Stimulated activated CD8-positive, alpha-beta memory T cell treated with anti-CD3 and anti-CD28 coated beads, Interleukin-12 subunit alpha, Interleukin-12 subunit beta, amount 100 ng/mL, for 4 hours (primary cell): ENCODE measurements at regions not wholly inside any gene's neighbourhood (a gene's known extent, or its start where the extent isn't known, plus 50 kb on each side); places are given as distances from the start of the nearest gene placed in this dataset.
"Not testable (repeated sequence)": the region's sequence is repeated elsewhere in the genome, so short reads cannot be mapped to it uniquely, and the experiment has no call there.

ENCODE experiments used
- DNase-seq: peaks from one replicate; pipeline ENCODE4 v3.0.0-alpha.2; 2020; ENCODE audit warnings: low read depth

DNA sequence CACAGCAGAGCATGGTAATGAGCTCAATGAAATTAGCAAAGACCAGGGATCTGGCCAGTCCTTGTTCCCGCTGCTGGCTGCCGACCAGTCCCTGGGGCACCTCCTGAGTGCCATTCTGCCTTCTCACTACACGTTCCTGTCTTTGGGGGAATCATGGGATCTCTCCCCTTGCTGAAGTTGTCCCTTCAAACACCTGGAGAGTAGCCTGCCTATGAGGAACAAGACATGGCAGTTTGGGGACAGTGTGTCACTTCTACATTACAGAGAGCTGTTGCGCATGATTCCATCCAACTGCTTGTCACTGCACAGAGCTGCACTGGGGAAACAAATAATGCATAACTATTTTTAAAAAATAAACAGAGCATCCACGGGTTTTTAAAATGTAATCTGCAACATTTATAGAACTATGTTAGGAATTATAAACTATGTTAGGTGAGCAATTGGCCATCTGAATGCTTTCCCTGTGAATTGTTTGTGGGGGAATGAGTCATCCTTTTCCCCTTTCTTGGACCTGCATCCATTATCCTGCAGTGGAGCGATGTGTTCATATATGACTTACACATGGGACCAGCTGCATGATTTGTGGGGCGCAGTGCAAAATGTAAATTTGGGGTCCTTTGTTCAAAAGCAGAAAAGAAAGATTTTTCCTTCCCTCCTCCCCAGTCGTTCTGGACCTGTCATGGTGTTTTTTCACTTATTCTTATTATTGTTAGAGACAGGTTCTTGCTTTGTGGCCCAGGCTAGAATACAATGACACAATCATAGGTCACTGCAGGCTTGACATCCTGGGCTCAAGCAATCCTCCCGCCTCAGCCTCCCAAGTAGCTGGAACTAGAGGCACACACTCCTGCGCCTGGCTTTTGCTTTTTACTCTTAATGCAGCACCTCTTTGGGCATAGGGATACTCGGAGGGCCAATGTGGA is 115.0 kb upstream of the TBL1X start:
- DNase-seq = no peak

DNA sequence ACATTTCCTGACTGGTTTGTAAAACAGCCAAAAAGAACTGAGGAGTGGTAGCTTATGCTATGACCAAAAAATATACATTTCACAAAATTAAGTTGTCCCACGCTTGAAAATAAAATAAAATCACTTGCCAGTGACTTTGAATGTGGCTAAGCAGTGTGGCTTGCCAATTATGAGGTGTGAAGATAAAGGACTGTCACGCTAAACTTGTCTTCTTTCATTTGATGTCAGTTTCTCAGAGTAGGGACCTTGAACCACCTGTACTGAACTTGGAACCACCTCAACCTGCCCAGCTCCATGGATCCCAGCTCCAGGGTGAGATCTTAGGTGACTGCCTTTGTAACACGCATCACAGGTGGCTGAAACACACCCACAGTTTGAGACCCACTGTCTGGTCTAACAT is 113.7 kb upstream of the TBL1X start:
- no peak for DNase-seq

DNA sequence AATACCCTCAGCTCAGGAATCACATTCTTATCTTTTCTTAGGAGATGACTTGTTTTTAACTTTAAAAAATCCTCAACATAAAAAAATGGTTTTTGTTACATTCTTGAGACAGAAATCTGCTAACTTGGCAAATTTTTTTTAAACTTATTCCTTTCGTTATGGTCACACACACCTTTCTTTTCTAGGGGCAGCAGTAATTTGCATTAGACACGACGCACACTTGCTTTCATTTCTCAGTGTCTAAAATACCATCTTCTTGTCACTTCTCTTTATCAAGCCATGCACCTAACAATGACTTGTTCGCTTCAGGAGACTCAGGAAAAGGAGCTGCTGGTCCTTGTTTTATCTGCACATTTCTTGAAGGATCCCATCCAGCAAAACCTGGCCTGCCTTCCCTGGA is 112.6 kb upstream of the TBL1X start:
- no peak for DNase-seq

DNA sequence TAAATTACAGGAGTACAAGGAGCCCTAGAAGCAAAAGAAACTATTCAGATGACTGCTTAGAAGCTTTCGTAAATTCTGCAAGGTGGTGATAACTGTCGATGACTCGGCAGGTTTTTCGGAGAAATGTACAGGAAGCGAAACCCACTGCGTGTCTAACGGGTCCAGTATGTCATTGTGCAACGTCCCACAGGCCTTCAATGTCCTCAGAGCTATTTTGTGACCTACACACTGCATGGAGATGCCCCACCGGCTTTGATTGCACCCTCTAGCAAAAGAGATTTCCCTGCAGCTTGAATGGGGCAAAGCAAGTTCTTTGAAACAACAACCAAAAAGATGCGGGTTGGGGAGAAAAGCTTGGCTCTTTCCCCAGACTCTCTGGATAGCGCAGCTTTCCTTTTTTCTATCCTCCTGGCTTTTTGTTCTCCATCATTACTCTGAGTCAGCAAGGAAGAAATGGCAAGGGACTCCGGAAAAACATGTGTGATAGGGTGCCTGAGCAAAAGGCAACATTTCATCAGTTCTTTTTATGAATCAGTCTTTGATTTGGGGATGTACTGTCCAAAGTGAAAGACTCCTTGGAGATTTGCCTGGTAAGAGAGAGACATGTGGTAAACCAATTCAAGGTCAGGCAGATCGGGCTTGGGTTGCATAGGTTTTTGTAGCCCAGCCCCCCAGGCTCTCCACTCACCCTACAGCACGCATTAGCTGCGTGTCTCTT is 112.0 kb upstream of the TBL1X start:
- no peak for DNase-seq

DNA sequence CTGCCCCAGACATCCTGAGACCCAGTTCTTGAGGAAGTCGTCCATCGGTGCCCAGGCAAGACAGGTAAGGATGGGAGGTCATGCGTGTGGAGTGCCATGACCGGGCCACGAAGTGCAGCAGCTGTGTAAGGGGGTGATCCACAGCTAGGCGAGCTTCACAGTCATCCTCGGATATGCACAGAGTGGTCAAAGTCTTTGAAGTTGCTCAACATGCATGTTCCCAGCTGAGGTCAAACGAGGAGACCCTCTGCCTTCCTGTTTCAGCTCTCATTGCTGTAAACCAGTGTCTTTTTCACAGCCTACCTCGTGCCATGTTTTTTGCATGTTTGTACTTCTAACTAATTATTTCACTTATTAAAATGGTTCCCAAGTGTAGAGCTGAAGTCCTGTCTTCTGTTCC is 109.9 kb upstream of the TBL1X start:
- no peak for DNase-seq

DNA sequence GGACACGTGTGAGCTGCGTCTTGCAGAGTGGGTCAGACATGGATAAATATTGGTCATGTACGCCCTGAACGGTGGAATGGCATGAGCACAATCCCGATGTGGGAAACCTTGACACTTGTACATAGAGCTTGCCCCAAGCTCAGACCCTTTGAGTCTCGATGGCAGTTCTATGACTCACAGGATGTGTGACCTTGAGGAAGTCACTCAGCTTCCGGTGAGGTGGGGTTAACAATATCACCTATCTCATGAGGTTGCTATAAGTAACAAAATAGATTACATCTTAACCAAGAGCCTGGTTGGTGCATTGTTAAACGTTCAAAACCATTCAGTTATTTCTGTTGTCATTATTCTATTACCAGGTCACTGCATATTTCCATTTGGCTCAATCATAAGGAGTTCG is 109.1 kb upstream of the TBL1X start:
- DNase-seq = no peak

DNA sequence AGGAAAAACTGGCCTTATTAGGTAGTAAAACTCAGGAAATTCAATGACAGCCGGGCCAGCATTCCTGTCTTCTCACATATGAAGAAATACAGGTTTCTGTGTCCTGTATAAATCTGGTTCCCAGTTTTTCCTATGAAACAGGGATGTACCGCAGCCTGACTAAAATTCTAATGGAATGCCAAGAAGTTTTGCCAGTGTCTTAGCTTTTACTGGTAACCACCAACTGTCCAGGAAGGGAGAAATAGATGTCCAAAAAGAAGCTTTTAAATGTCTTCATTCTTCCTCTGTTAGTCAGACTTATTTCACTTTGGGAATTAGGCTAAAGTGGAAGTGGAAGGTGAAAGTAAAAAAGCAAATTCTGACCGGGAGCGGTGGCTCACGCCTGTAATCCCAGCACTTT is 108.0 kb upstream of the TBL1X start:
- DNase-seq = no peak

DNA sequence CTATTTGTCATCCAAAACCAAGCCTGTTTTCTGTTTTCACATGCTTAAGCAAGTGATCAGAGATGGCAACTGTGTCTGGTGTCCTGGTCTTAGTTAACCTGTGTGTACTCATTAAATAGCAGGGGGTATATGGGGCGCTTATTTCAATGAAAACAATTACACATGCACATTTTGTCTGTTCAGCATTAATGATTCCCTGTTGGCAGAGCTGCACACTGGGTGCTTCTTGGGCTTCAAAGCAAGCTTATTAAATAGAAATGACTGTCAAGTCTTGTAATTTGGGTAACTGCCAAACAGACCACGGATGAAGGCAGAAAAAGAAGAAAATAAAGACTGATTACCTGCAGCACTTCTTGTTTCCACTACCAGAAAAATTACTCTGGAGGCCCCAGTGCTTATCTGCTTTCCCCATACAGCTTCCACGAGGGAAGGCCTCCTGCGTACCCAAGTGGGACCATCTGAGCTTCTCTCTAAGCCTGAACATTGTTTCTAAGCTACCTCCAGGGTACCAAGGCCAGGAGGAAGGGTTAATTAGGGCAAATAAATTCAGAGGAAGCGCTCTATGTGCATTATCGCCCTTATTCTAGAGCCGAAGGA is 107.2 kb upstream of the TBL1X start:
- DNase-seq = no peak

DNA sequence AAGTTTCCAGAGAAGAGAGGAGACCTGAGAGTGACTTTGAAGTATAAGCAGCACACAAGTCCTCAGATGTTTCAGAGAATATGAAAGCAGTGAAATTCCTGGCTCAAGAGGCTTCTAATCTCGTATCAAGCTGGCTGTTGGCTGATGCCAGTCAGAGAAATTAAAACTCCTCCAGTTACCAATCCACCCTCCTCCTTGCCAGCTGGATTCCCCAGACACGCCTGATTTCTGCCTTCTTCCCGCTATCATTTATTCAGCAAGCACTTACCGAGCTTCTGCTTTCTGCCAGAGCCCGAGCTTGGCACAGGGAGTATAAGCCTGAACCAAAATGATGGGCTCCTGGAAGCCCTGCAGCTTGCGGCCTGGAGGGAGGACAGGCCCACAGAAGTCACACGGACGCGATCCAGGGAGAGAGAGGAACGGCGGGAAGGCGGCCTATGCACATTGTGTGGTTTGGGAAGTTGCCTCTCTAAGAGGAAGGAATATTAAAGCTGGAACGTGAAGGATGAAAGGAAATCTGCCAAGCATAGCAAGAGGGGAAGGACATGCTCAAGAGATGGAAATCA is 102.4 kb upstream of the TBL1X start:
- DNase-seq = no peak

DNA sequence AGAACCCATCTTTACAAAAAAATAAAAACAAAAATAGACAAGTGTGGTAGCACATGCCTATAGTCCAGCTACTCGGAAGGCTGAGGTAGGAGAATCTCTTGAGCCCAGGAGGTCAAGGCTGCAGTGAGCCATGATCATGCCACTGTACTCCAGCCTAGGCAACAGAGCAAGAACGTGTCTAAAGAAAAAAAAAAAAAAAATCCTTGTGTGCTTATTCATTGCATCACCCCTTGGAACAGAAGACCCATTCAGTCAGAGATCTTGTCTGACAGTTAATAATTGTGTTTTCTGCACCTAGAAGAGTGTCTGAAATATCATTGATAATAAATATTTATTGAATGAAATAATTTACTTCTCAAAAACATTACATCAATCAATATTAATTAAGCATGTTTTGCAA is 97.4 kb upstream of the TBL1X start:
- no peak for DNase-seq

DNA sequence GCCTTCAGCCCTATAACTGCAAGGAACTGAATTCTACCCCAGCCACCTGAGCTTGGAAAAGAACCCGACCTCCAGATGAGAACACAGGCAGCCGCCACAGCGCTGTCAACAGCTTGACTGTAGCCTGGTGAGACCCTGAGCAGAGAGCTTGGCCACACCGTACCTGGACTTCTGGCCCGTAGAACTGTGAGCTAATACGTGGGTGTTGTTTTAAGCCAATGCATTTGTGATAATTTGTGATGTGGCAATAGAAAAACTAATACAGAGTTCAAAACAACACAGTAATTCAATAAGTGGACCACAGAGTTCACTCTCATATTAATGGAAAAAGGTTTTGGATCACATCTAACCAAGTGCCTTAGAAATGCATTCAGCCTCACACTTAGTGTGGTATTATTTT is 96.6 kb upstream of the TBL1X start:
- DNase-seq = no peak

DNA sequence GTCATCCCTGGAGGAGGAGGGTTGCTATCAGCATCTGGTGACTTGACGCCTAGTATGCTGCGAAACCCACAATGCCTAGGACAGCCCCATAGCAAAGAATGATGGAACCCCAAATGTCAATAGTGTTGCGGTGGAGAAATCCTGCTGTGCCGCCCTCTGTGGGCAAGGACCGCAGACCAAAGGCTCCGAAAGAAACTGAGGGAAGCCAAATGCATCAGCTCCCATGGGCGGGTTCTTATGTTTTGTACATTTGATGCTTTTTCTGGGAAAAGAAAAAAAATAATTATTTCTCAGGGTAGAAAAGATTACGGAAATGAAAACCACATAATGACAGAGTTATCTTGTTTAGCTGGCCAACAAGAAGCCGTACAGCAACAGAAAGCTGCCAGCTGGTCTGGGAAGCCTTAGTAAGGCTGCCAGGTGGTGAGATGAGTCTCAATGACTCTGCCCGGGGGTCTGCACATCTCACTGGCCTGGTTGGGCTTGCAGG is 95.0 kb upstream of the TBL1X start:
- DNase-seq = no peak

DNA sequence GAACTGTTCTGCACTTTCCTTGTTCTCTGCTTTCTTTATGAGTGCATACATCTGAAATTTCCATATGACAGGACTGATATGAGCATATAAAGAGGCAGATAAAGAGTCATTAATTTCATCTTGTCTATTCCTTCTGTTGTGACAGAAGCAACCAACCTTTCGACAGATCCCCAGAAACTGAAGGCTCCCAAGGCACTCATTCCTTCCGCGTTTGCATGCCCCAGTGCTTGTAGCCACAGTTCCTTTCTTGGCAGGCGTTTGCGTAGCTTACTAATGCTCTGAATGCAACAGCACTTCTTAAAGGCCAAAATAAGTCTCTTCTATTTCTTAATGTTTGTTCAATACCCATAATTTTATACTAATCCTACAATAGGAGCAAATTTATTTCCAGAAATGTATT is 94.0 kb upstream of the TBL1X start:
- no peak for DNase-seq

DNA sequence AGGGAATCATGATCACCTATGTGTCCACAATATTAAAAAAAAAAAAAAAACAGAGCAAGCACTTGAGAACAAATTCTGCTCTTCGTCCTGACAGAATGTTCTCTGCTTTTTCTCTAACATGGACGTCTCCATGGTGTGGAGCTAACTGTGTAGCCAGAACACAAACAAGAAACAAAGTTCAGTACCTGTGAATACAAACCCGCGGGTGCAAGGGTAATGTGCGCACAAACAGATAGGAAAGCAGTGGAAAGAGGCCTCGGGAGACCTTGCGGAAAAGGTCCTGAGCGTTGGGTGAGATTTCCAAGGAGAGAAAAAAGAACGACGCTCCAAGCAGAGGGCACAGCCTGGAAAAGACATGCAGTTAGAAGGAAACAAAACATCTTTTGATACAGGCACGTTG is 92.0 kb upstream of the TBL1X start:
- no peak for DNase-seq

DNA sequence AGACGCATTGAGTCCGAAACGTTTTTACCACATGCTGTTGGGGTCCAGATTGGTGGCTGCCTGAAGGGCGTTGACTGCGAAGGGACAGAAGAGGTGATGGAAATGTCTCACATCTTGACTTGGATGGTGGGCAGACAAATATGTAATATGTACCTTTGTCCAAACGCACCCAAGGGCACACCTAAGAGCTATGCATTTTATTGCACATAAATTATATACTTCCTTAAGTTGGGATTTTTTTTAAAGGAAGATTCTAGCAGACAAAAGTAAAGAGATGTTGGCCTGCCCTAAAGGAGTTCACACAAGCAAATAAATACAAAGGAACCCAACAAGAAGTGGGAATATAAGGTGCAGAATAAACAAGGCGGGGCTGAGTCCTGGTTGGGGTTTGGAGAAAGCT is 91.1 kb upstream of the TBL1X start:
- DNase-seq = no peak

DNA sequence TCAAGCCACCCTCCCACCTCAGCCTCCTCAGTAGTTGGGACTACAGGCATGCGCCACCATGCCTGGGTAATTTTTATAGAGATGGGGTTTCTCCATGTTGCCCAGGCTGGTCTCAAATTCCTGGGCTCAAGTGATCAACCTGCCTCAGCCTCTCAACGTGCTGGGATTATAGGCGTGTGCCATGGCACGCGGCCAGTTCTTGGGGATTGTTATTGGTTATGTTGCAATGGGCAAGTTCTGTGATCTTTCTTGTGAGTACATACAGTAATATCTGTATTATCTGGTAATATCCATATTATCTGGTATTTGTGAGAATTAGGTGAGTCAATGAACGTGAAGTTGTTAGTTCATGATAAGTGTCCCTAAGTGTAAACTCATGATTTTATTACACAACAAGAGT is 90.3 kb upstream of the TBL1X start:
- DNase-seq = no peak

DNA sequence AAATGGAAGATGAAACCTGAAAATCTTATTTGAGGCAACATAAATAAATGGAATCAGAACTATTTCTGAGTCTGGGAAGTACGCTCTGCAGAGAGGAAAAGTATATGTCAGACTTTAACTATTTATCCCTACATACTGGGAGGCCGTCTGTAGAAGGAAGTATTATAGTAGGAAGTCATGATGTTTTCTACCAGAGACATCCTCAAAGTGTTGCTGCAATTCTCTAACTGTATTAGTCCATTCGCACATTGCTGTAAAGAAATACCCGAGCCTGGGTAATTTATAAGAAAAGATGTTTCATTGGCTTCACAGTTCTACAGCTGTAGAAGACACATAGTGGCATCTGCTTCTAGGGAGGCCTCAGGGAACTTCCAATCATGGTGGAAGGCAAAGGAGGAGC is 88.7 kb upstream of the TBL1X start:
- DNase-seq = no peak

DNA sequence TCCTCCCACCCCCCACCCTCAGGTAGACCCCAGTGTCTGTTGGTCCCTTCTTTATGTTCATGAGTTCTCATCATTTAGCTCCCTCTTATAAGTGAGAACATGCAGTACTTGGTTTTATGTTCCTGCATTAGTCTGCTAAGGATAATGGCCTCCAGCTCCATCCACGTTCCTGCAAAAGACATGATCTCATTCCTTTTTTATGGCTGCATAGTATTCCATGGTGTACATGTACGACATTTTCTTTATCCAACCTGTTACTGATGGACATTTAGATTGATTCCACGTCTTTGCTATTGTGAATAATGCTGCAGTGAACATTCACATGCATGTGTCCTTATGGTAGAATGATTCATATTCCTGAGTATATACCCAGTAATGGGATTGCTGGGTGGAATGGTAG is 87.6 kb upstream of the TBL1X start:
- DNase-seq = not testable (repeated sequence)

DNA sequence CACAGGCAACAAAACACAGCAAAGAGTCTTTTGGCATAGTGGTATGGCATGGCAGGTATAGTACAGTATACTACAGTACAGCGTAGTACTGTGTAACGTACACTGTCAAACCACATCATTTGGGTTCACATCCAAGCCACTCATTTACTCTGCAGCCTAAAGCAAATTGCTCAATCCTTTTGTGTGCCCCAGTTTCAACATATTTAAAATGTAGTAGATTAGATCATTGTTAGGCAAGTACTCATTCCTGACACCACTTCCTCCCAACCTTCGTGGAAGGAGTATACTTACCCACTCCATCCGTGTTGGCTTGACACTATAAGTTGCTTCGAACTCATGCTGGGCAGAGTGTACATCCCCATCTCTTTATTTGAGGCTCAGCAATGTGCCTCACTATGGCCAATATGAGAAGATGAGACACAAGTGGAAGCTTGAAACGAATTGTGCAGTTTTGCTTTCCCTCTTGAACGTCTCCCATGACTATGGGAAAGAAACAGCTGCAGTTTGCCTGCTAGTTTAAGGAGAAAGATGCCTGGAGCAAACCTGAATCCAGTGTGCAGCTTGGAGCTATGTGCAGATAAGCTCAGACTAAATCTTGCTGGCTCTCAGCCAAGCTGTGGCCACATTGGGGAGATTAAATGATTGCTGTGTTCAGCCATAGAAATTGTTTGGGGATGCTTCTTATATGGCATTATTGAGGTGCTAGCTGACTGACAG is 85.7 kb upstream of the TBL1X start:
- no peak for DNase-seq

DNA sequence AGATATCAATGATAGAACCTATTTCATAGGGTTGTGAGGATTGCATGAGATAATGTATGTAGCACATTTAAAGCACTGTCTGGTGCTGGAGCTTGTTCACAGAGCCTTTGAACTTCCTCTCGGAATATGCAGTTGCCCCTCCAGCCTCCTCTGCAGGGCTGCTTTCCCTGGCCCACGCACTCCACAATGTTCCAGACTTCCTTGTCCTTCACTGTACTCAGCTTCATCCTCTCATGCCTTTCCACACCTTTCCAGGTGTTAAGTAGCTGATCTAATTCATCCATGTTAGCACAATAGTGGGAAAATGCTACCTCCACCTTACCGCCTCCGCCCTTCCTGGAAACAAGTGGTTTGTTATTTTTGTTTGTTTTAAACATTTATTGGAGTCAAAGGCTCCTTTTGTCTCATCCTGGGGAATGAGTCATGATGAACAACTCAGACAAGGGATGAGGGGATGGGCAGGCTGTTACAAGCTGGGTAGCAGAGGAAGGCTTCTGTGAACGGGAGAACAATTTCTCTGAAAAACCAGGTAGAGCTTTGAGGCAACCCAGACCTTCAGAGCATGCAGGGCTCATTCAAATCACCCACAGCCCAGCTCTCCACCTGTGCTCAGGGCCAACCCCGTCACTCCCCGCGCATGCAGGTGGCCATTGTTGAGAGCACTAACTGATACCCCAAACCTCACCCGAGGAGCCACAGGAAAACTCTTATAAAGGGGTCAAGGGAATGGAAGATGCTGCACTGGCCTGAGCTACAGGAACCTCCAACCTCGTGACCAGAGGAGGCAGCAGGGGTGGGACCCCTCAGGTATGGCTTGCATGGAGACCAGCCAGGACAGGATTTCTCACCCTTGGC is 84.9 kb upstream of the TBL1X start:
- DNase-seq = no peak

DNA sequence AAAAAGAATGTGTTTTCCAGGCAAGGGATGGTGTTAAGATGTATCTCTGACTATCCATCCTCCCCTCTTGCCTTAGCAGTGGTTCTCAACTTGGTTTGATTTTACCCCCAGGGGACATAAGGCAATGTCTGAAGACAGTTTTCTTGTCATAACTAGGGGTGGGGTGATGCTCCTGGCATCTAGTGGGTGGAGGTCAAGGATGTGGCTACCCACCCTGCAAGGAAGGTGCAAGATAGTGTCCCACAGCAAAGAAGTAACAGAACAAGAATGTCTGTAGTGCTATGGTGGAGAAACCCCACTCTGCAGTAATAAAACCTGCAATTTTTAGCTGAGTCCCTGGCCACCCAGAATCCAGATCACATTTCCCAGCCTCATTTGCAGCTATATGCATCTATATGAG is 81.2 kb upstream of the TBL1X start:
- no peak for DNase-seq
